Vagina (tissue), 2 donors: ENCODE measurements at regions not wholly inside any gene's neighbourhood (a gene's known extent, or its start where the extent isn't known, plus 50 kb on each side); places are given as distances from the start of the nearest gene placed in this dataset.

Experiments
- POLR2AphosphoS5 ChIP-seq, 2 donors: sonication (generic); formaldehyde crosslinking; IDR thresholded peaks; one replicate each; pipeline ENCODE4 v1.9.0; 2017; ENCODE audit warnings: antibody characterized with exemption in 2 of 2, mild to moderate bottlenecking in 2 of 2, low read depth in 1 of 2; ENCODE audit not compliant: insufficient read depth in 1 of 2
- TF ChIP-seq, protein P1 (sequence below), 3 experiments: fragments of 450-650 bp in 2 of 3; fragments of 200-600 bp in 1 of 3; sonication (generic) in 1 of 3; IDR thresholded peaks; one replicate each; pipeline ENCODE4 v1.5.1; 2017 to 2019; ENCODE audit warnings: antibody characterized with exemption in 3 of 3, mild to moderate bottlenecking in 2 of 3, moderate library complexity in 2 of 3

DNA sequence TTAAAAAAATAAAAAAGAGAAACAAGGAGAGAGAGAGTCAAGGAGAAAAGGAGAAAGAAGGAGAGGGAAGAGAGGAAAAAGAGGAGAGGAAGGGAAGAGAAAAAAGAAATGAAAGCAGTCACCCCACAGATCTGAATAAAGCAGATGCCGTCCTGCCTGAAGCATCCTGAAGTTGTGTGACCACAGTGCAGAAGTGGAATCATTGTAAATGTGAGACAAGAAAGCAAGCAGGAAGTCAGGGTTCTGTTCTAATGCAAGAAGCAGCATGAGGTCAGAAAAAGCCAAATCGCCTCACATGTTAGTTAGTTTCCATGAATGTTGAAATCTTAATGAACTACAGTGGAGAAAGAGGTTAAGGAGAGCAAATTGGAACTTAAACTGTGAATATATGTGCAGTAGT lies 692.5 kb downstream of the CENPC start:
- TF ChIP-seq, protein P1, sequence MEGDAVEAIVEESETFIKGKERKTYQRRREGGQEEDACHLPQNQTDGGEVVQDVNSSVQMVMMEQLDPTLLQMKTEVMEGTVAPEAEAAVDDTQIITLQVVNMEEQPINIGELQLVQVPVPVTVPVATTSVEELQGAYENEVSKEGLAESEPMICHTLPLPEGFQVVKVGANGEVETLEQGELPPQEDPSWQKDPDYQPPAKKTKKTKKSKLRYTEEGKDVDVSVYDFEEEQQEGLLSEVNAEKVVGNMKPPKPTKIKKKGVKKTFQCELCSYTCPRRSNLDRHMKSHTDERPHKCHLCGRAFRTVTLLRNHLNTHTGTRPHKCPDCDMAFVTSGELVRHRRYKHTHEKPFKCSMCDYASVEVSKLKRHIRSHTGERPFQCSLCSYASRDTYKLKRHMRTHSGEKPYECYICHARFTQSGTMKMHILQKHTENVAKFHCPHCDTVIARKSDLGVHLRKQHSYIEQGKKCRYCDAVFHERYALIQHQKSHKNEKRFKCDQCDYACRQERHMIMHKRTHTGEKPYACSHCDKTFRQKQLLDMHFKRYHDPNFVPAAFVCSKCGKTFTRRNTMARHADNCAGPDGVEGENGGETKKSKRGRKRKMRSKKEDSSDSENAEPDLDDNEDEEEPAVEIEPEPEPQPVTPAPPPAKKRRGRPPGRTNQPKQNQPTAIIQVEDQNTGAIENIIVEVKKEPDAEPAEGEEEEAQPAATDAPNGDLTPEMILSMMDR (IDR thresholded peaks at IDR 0.05): no peak
- no peak for TF ChIP-seq POLR2AphosphoS5 (IDR thresholded peaks at IDR 0.05; ENCODE audit: insufficient read depth in 1 of 2, low read depth in 1 of 2)
